ENCODE measurements at regions not wholly inside any gene's neighbourhood (a gene's known extent, or its start where the extent isn't known, plus 50 kb on each side); places are given as distances from the start of the nearest gene placed in this dataset.

DNA sequence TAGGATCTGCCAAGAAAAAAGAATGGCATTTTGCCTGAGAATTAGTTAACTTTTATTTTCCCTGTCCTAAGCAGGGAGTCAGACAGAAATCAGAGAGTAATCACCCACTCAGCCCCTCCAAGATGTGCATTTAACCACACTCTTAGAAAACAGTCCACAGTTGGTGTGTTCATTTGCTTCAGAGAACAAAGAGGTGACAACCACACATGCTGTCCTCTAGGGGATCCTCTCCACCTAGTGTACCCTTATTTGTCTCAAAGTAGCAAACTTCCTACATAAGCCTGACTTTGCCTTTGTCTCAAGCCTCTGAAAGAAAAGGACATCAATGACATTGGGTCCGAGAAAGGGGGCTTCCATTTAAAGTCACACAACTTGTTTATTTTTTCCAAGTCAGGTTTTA, 107.0 kb upstream of the RFC3 start:
- TF ChIP-seq, protein P1, sequence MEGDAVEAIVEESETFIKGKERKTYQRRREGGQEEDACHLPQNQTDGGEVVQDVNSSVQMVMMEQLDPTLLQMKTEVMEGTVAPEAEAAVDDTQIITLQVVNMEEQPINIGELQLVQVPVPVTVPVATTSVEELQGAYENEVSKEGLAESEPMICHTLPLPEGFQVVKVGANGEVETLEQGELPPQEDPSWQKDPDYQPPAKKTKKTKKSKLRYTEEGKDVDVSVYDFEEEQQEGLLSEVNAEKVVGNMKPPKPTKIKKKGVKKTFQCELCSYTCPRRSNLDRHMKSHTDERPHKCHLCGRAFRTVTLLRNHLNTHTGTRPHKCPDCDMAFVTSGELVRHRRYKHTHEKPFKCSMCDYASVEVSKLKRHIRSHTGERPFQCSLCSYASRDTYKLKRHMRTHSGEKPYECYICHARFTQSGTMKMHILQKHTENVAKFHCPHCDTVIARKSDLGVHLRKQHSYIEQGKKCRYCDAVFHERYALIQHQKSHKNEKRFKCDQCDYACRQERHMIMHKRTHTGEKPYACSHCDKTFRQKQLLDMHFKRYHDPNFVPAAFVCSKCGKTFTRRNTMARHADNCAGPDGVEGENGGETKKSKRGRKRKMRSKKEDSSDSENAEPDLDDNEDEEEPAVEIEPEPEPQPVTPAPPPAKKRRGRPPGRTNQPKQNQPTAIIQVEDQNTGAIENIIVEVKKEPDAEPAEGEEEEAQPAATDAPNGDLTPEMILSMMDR (IDR thresholded peaks at IDR 0.05; ENCODE audit: control extremely low read depth, extremely low read depth, low read depth, missing control alignments), result no peak
- POLR2A ChIA-PET, result no interaction called here
- no peak for DNase-seq (ENCODE audit: extremely low spot score)
- CTCF ChIA-PET, result no interaction called here

DNA sequence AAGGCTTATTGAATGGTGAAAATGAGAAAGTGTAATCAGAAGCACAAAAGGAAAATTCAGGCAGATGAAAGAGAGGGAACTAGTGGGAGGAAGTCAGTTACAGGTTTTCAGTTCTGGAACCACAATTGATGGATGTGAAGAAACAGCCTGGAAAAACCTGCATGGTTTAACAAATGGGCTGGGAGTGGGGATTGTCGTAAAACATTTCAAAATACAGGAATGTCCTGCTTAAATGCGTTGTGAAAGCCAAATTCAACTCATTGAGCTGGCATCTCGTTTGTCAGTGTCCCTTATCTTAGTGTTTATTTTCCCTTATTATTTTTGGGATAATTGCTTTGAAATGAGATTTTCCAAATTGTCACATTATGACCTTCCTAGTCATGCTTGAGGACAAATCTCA, 106.5 kb upstream of the RFC3 start:
- CTCF ChIA-PET, result no interaction called here
- POLR2A ChIA-PET, result no interaction called here
- no peak for DNase-seq (ENCODE audit: extremely low spot score)
- TF ChIP-seq, protein P1 (IDR thresholded peaks at IDR 0.05; ENCODE audit: control extremely low read depth, extremely low read depth, low read depth, missing control alignments), result no peak

DNA sequence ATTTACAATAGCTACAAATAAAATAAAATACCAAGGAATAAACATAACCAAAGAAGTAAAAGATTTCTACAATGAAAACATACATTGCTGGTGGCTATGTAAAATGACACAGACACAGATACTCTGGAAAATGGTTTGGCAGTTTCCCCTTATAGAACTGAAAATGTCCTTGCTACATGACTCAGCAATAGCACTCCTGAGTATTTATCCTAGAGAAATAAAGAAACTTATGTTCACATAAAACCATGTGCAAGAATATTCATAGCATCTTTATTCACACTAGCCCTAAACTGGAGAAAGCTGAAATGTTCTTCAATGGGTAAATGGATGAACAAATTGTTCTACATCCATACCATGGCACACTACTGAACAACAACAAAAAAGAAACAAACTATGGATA, 100.2 kb upstream of the RFC3 start:
- TF ChIP-seq, protein P1 (IDR thresholded peaks at IDR 0.05; ENCODE audit: control extremely low read depth, extremely low read depth, low read depth, missing control alignments), result no peak
- CTCF ChIA-PET, result interaction anchor here (0.8 to 2.6 kb wide), 6 partner anchors 9 to 175 kb away, joined by 3 to 10 read pairs (median 4); no protein-coding TSS in a partner anchor
- no peak for DNase-seq (ENCODE audit: extremely low spot score)
- POLR2A ChIA-PET, result no interaction called here

DNA sequence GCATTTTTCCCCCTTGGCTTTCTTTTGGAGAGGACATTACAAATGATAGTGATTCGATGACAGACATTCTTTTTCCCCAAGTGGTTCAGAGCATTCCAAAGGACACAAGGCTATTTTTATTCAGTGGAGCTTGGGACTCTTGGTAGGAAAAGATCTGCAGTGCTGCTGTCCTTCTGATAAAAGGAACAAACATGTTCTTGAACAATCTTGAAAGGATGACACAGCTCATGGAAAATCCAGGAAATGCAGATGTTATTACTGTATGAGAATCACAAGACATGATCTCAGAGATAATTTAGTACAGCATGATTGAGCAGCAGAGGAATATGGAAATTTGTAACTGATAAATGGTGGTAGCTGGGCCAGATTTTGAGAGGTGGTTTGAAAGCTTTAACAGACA, 96.2 kb upstream of the RFC3 start:
- POLR2A ChIA-PET, result no interaction called here
- TF ChIP-seq, protein P1 (IDR thresholded peaks at IDR 0.05; ENCODE audit: control extremely low read depth, extremely low read depth, low read depth, missing control alignments), result no peak
- DNase-seq (ENCODE audit: extremely low spot score), result no peak
- CTCF ChIA-PET, result interaction anchor here (1.0 to 4.7 kb wide), 5 partner anchors 13 to 178 kb away, joined by 3 to 58 read pairs (median 3); no protein-coding TSS in a partner anchor

DNA sequence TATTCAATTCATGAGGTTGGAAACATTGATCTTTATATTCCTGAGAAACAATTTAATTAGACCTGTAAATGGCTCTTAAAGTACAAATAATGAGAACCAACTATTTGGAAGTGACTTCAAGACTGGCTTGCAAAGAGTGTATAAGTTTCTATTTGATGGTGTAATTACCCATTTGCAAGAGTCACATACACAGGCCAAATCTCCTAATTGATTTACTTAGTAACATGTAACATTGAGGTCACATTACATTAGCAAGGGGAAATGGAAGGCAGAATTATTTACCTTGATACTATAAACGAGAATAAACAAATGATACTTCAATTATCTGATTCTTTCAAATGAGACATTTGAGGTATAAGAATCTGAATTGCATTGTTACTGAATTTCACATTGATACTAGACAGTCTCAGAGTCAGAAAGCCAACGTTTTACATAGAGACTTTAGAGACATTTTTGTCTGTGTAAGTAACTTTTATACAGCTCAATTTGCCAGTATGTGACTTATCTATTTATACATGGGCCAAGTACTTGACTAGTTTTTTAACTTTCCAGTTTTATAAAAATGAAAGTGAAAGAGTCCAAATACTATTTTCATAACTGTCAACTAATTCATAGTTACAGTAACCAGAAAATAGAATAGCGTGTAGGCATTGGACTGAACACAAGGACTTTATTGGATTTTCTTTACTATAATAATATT, 95.6 kb upstream of the RFC3 start:
- CTCF ChIA-PET, result interaction anchor here (0.9 to 4.7 kb wide), 7 partner anchors 13 to 646 kb away, joined by 3 to 58 read pairs (median 3); no protein-coding TSS in a partner anchor
- no peak for DNase-seq (ENCODE audit: extremely low spot score)
- TF ChIP-seq, protein P1 (IDR thresholded peaks at IDR 0.05; ENCODE audit: control extremely low read depth, extremely low read depth, low read depth, missing control alignments), result no peak
- POLR2A ChIA-PET, result no interaction called here

DNA sequence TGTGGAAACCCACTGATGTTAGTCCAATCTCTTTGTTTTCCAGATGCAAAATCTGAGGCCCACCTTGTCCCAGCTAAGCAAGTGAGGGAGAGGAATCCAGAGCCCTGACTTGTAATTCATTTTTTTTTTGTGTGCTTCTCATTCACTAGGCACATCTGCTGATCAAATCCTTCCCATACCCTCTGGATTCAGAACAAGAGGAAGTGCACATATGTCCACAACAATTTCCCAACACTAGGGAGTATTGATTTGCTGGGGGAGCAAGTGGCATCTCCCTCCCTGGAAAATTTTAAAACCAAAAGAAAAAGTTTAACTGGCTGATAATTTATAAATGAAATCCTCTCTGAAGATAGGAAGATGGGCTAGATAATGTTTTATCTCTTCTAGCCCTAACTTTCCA, 94.6 kb upstream of the RFC3 start:
- TF ChIP-seq, protein P1 (IDR thresholded peaks at IDR 0.05; ENCODE audit: control extremely low read depth, extremely low read depth, low read depth, missing control alignments), result no peak
- ChIA-PET CTCF (interaction anchor here (0.8 to 4.7 kb wide), 22 partner anchors 9 to 647 kb away, joined by 3 to 58 read pairs (median 4); no protein-coding TSS in a partner anchor), POLR2A (no interaction called here)
- DNase-seq (ENCODE audit: extremely low spot score), result no peak
